IPS-20b (cell line): ENCODE measurements at regions not wholly inside any gene's neighbourhood (a gene's known extent, or its start where the extent isn't known, plus 50 kb on each side); places are given as distances from the start of the nearest gene placed in this dataset.

Experiments
- H3K27ac ChIP-seq: one replicate; pipeline ENCODE4 v1.5.1; 2013; ENCODE audit warnings: low read length
- H3K27me3 ChIP-seq: 2 replicates; pipeline ENCODE4 v1.6.1; 2013; ENCODE audit warnings: mild to moderate bottlenecking, low read length, inconsistent platforms; ENCODE audit not compliant: insufficient read depth
- H3K36me3 ChIP-seq: 2 replicates; pipeline ENCODE4 v1.6.1; 2013; ENCODE audit warnings: low read depth, mild to moderate bottlenecking, inconsistent platforms, low read length, moderate library complexity; ENCODE audit not compliant: insufficient read depth
- H3K4me1 ChIP-seq: 2 replicates; pipeline ENCODE4 v1.6.1; 2013; ENCODE audit warnings: mild to moderate bottlenecking, control low read depth, inconsistent platforms, low read length, moderate library complexity; ENCODE audit not compliant: insufficient read depth
- H3K4me3 ChIP-seq: 2 replicates; pipeline ENCODE4 v1.5.1; 2013; ENCODE audit warnings: mild to moderate bottlenecking, low read length, inconsistent platforms
- H3K9ac ChIP-seq: 2 replicates; pipeline ENCODE4 v1.6.1; 2013; ENCODE audit warnings: low read depth, mild to moderate bottlenecking, inconsistent platforms, low read length, moderate library complexity
- H3K9me3 ChIP-seq: 2 replicates; pipeline ENCODE4 v1.6.1; 2013; ENCODE audit warnings: mild to moderate bottlenecking, low read depth, low read length, inconsistent platforms; ENCODE audit not compliant: insufficient read depth

DNA sequence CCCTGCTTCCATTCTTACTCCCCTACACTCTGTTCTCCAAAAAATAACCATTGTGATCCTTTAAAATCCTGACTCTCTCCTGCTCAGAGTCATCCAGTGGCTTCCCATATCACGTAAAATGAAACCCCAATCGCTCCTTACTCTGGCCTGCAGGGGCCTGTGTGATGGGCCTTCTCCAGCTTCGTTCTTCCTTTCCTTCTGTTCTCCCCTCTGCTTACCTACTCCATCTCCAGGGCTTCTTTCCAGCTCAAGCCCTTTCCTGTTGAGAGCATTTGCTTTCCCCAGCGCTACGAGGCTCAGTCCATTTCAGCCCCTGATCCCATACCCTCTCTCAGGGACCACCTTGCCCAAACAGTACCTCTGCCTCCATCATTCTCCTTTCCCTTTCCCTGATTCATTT is 144.4 kb upstream of the ARHGAP5 start:
- H3K27me3 ChIP-seq: peaks cover 6% of the 10 kb centered on the region; the same call in 1 of the 2 replicates
- H3K4me3 ChIP-seq: no peak overlapping the region
- H3K9ac ChIP-seq: no peak overlapping the region
- H3K9me3 ChIP-seq: no peaks in the 10 kb centered on the region
- peaks cover 26% of the 10 kb centered on the region for H3K4me1 ChIP-seq
- no peaks in the 10 kb centered on the region for H3K36me3 ChIP-seq
- no peak overlapping the region for H3K27ac ChIP-seq

DNA sequence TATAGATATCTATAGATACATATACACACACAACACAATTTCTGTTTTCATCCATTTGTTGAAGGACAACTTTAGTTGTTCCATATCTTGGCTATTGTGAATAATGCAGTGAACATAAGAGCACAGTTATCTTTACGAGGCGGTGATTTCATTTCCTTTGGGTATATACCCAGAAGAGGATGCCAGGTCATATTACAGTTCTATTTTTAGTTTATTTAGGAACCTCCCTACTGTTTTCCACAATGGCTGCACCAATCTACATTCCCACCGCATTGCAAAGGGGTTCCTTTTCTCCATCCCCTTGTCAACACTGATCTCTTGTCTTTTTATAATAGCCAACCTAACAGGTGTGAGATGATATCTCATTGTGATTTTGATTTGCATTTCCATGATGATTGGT is 143.4 kb upstream of the ARHGAP5 start:
- peak overlapping the region; percentile 27; the same call in 1 of the 2 replicates for H3K4me3 ChIP-seq
- peaks cover 26% of the 10 kb centered on the region for H3K4me1 ChIP-seq
- no peak overlapping the region for H3K27ac ChIP-seq
- no peak overlapping the region for H3K9ac ChIP-seq
- peaks cover 6% of the 10 kb centered on the region; the same call in 1 of the 2 replicates for H3K27me3 ChIP-seq
- H3K36me3 ChIP-seq: no peaks in the 10 kb centered on the region
- H3K9me3 ChIP-seq: no peaks in the 10 kb centered on the region

DNA sequence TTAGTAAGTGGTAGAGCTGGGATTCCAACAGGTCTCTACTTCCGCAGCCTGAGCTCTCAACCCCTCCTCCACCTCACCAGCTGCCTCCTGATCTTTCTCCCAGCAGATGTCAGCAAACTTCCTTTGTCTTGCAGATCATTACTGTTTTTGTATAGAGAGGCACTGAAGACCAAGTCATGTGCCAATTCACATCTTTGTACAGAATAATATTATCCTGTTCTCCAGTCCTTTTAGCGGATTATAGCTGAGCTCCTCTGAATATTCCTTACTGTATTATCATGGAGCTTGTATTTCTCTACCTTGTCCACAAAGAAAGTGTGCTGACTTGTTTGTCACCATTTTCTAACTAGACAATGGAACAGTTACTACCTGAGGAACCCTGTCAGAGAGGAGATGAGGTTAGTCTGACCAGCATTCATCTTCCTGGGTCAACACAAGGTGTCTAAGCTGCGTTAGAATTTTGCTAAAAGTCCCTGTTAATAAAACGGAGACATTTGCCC is 142.3 kb upstream of the ARHGAP5 start:
- H3K4me3 ChIP-seq: peak overlapping the region; percentile 50; the same call in 1 of the 2 replicates
- no peaks in the 10 kb centered on the region for H3K36me3 ChIP-seq
- H3K9ac ChIP-seq: no peak overlapping the region
- no peak overlapping the region for H3K27ac ChIP-seq
- H3K27me3 ChIP-seq: peaks cover 6% of the 10 kb centered on the region; the same call in 1 of the 2 replicates
- no peaks in the 10 kb centered on the region for H3K9me3 ChIP-seq
- peaks cover 26% of the 10 kb centered on the region for H3K4me1 ChIP-seq

DNA sequence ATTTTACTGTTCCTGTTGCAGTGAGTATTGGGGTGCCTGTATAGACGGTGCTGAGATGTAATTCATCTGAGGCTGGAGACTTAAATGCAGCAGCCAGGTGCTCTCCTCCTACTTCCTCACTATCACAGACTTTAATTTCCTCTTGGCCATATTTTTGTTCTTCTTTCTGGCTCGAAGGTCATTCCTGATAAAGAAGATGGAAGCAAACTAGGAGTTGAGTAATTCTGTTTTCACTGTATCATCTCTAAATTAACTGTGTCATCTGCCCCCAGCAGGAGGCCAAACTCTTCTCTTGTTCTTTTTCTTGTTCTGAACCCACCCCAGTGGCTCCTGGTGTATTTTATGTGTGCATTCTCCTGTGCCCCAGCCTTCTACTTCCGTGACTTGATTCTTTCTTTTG is 141.7 kb upstream of the ARHGAP5 start:
- H3K9me3 ChIP-seq: no peaks in the 10 kb centered on the region
- H3K27ac ChIP-seq: no peak overlapping the region
- peaks cover 6% of the 10 kb centered on the region; the same call in 1 of the 2 replicates for H3K27me3 ChIP-seq
- no peaks in the 10 kb centered on the region for H3K36me3 ChIP-seq
- H3K4me1 ChIP-seq: peaks cover 26% of the 10 kb centered on the region
- no peak overlapping the region for H3K9ac ChIP-seq
- peak overlapping the region; percentile 50; the same call in 1 of the 2 replicates for H3K4me3 ChIP-seq

DNA sequence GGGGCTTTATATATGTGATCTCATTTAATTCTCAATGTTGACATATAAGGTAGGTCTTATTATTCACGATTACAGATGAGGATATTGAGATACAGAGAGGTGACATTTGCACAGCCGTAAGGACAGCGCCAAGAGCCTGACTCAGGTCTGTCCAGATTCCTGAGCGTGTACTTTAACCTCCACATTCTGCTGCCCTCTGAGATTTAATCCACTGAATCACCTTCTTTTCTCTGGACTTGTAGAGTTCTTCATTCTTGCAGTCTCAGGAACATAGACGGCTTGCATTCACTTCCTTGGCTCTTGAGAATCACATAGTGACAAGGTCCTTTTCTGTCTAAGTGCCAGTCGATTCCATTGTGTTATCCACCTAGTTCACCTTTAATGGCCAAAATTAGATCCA is 141.0 kb upstream of the ARHGAP5 start:
- no peak overlapping the region for H3K4me3 ChIP-seq
- H3K27me3 ChIP-seq: peaks cover 6% of the 10 kb centered on the region; the same call in 1 of the 2 replicates
- no peak overlapping the region for H3K27ac ChIP-seq
- H3K36me3 ChIP-seq: no peaks in the 10 kb centered on the region
- H3K9me3 ChIP-seq: no peaks in the 10 kb centered on the region
- H3K9ac ChIP-seq: no peak overlapping the region
- peaks cover 26% of the 10 kb centered on the region for H3K4me1 ChIP-seq

DNA sequence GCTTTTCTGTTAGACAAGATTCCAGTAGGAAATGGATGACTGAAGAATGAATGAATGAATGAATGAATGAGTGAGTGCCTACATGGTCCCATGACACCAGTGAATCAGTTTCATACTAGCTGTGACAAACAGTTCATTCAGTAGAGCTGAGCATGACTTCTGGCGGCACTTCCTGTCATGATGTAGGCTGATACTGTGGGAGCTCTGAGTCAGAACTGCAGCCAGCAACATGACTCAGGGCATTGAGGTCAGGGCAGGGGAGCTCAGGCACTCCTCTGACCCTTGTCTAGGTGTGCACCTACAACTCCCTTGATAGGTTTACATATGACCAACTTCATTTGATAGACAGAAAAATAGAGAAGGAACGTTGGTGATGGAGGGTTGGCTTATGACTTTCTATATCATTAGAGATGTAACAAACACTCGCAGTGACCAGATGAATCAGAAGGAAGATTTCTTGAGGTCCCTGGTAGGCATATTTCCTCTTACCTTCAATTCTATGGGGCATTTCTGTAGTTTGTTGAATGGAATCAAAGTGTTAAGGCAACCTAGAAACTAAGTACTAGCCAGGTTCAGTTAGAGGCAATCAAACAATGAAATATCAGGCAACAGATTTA is 139.3 kb upstream of the ARHGAP5 start:
- Histone ChIP-seq H3K4me1 (peaks cover 22% of the 10 kb centered on the region), H3K4me3 (no peak overlapping the region), H3K27me3 (peaks cover 6% of the 10 kb centered on the region; the same call in 1 of the 2 replicates), H3K9me3 (no peaks in the 10 kb centered on the region), H3K27ac (no peak overlapping the region), H3K36me3 (no peaks in the 10 kb centered on the region), H3K9ac (no peak overlapping the region)

DNA sequence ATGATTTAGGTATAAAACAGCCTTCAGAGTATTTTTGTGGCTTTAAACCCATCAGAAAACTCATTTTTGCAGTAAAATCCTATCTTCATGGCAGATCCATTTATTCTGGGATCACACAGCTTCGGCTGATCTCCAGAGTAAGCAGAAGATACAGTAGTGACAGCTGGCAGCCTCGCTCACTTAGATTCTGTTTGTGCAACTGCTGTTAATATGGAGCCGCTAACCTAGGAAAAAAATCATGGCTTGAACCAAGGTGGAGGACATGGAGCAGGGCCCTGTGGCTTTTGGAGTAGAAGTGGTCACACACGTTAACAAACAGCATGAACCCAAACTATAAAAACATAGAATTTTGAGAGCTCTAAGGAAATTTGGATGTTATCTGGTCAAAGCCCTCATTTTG is 137.2 kb upstream of the ARHGAP5 start:
- Histone ChIP-seq H3K9ac (no peak overlapping the region), H3K9me3 (no peaks in the 10 kb centered on the region), H3K4me3 (no peak overlapping the region), H3K27me3 (peaks cover 6% of the 10 kb centered on the region; the same call in 1 of the 2 replicates), H3K4me1 (peaks cover 12% of the 10 kb centered on the region), H3K27ac (no peak overlapping the region), H3K36me3 (no peaks in the 10 kb centered on the region)

DNA sequence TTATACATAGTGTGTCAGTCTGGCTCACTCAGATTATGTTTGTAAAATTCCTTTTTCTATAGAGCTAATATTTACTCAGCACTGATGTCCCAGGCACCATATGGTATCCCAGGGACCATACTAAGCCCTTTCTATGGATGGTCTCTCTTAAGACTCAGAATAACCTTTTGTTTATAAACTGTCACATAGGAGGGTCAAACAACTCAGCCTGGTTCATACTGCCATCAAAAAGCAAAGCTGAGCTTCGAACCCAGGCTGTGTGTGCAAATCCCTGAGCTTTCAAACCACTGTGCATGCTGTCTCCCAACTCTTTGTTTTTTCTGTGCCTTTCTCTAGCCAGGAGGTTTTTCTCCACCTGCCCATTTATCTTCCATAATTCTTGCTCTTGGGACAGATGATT is 135.6 kb upstream of the ARHGAP5 start:
- Histone ChIP-seq H3K4me1 (0 out of 2 replicates have a peak, but pooled peaks cover 2% of the 10 kb centered on the region), H3K27ac (no peak overlapping the region), H3K9ac (no peak overlapping the region), H3K4me3 (no peak overlapping the region), H3K27me3 (peaks cover 1% of the 10 kb centered on the region; the same call in 1 of the 2 replicates), H3K9me3 (no peaks in the 10 kb centered on the region), H3K36me3 (no peaks in the 10 kb centered on the region)

DNA sequence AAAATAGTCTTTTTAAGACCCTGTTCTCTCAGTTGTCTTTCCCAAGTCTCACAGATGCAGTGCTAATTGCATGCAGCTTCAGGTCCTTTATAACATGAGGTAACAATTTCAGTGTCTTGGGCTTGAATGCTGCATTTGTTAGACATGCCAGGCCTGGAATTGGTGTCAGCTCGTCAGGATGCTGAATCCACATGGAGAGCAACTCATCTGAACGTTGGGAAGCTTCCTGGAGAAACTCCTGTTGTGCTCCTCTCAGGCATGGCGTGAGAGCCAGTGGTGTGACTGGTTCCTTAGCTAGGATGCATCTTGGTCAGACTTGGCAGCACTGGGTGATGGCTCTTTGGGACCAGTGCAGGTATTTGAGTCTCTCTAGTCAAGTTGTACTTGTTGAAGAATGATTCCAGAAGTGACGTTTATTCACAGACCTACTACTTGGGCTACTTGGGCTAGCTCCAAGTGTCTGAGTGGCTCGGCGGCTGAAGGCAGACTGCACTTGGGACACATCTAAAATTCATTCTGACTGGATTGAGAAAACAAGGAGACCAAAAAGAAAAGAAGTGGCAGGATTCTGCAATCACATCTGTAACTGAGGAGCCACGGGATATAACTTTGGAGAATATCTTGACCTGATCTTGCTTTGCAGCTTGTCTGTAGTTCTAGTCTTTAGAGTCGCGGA is 134.8 kb upstream of the ARHGAP5 start:
- H3K4me1 ChIP-seq: 0 out of 2 replicates have a peak, but pooled peaks cover 2% of the 10 kb centered on the region
- no peak overlapping the region for H3K4me3 ChIP-seq
- no peaks in the 10 kb centered on the region for H3K9me3 ChIP-seq
- no peaks in the 10 kb centered on the region for H3K36me3 ChIP-seq
- H3K9ac ChIP-seq: no peak overlapping the region
- H3K27me3 ChIP-seq: no peaks in the 10 kb centered on the region
- no peak overlapping the region for H3K27ac ChIP-seq

DNA sequence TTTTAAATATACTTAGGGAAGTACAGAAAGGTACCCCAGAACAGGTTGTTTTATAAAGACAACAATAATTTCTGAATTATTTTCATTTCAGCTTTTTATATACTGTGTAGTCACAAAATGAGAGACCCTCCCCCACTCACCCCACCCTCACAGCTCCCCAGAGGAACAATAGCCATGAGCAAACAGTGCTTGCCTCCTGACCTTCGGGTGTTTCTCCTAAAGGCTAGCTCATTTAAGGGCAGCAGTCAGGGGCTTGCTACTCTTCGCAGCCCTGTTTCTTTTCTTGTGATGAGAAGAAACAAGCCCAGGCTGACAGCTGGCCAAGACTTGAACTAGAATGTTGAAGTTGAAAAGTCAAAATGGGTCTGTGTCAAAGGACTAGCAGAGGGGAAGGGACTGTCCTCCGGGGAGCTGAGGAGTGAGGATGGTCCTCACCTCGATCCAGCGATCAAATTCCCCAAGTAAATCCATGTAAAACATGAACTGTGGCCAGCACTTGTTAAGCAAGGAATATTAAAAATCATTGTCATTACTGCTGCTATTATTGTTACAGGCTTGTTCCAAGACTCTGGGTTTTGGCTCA is 133.8 kb upstream of the ARHGAP5 start:
- H3K4me3 ChIP-seq: no peak overlapping the region
- H3K27ac ChIP-seq: no peak overlapping the region
- no peaks in the 10 kb centered on the region for H3K9me3 ChIP-seq
- 0 out of 2 replicates have a peak, but pooled peaks cover 2% of the 10 kb centered on the region for H3K4me1 ChIP-seq
- H3K27me3 ChIP-seq: no peaks in the 10 kb centered on the region
- H3K36me3 ChIP-seq: no peaks in the 10 kb centered on the region
- H3K9ac ChIP-seq: no peak overlapping the region

DNA sequence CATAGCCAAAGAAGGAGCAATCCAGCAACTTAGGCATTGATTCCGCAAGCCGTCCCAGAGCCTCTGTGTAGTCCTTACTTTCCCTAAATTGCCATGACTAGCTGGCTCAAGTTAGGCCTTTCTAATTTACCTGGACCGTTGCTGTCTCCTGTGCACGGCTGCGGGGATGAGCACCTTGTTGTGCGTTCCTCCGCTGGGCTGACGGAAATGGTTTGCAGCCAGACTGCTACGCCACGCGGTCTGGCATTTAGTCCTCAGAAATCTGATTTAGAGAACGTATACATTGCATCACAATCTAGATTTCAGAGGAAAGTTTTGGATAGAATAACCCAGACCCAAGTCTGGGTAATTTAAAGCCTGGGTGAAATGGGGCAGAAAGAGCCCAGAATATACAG is 133.2 kb upstream of the ARHGAP5 start:
- Histone ChIP-seq H3K9me3 (no peaks in the 10 kb centered on the region), H3K9ac (no peak overlapping the region), H3K27ac (no peak overlapping the region), H3K4me3 (no peak overlapping the region), H3K4me1 (0 out of 2 replicates have a peak, but pooled peaks cover 2% of the 10 kb centered on the region), H3K36me3 (no peaks in the 10 kb centered on the region), H3K27me3 (no peaks in the 10 kb centered on the region)
